Parathyroid adenoma (tissue), 2 donors: ENCODE measurements at regions not wholly inside any gene's neighbourhood (a gene's known extent, or its start where the extent isn't known, plus 50 kb on each side); places are given as distances from the start of the nearest gene placed in this dataset.

ENCODE experiments used
- H2AFZ ChIP-seq: fragments of 300-600 bp; sonication (generic); one replicate; pipeline ENCODE4 v1.7.0; 2017; ENCODE audit warnings: antibody characterized with exemption, mild to moderate bottlenecking
- H3K27ac ChIP-seq: fragments of 300-600 bp; sonication (generic); one replicate; pipeline ENCODE4 v1.7.0; 2017
- H3K27me3 ChIP-seq: fragments of 300-600 bp; sonication (generic); one replicate; pipeline ENCODE4 v1.7.0; 2017; ENCODE audit warnings: low read length; ENCODE audit not compliant: control insufficient read depth, insufficient read depth
- H3K36me3 ChIP-seq: fragments of 300-600 bp; sonication (generic); one replicate; pipeline ENCODE4 v1.7.0; 2017; ENCODE audit warnings: low read length; ENCODE audit not compliant: control insufficient read depth, insufficient read depth
- H3K4me1 ChIP-seq: fragments of 300-600 bp; sonication (generic); one replicate; pipeline ENCODE4 v1.7.0; 2017; ENCODE audit warnings: control low read depth
- H3K4me2 ChIP-seq: fragments of 300-600 bp; sonication (generic); one replicate; pipeline ENCODE4 v1.7.0; 2017; ENCODE audit warnings: low read length
- H3K4me3 ChIP-seq: fragments of 300-600 bp; sonication (generic); one replicate; pipeline ENCODE4 v1.7.0; 2017; ENCODE audit warnings: low read depth, low read length
- H3K79me2 ChIP-seq: fragments of 300-600 bp; sonication (generic); one replicate; pipeline ENCODE4 v1.7.0; 2017; ENCODE audit warnings: control low read depth
- H3K9ac ChIP-seq: fragments of 300-600 bp; sonication (generic); one replicate; pipeline ENCODE4 v1.7.0; 2017; ENCODE audit warnings: mild to moderate bottlenecking
- H3K9me3 ChIP-seq: fragments of 300-600 bp; sonication (generic); one replicate; pipeline ENCODE4 v1.7.0; 2017; ENCODE audit warnings: low read length; ENCODE audit not compliant: control insufficient read depth
- TF ChIP-seq, protein P1 (sequence below): fragments of 300-600 bp; sonication (generic); IDR thresholded peaks from one replicate; pipeline ENCODE4 v1.7.0; 2017; ENCODE audit warnings: antibody characterized with exemption, mild to moderate bottlenecking
- donor health status: primary hyperparathyroidism.

DNA sequence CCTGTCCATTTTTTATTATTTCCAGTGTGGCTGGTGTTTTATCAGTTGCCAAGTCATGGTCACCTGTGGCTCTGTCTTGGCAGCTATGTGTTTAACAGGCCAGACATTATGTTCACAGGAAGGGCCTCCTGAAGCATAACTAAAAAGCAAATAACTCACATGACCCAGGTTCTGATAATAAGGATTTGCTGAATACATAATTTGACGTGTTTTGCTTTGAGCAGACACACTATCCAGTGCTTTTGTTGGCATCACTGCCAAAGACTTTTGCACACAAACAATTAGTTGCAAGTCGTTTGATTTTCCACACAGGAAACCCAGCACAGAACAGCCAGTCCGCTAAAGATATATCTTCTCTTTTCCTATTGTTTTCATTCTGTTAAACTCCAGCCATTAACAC, 173.6 kb downstream of the ARL4A start:
- Histone ChIP-seq H3K27me3 (no peaks in the 10 kb centered on the region), H3K79me2 (no peaks in the 10 kb centered on the region), H3K36me3 (no peaks in the 10 kb centered on the region), H3K27ac (no peak overlapping the region), H3K4me1 (no peaks in the 10 kb centered on the region), H2AFZ (no peak overlapping the region), H3K9ac (no peak overlapping the region), H3K4me2 (no peak overlapping the region), H3K9me3 (no peaks in the 10 kb centered on the region), H3K4me3 (no peak overlapping the region)
- TF ChIP-seq, protein P1, sequence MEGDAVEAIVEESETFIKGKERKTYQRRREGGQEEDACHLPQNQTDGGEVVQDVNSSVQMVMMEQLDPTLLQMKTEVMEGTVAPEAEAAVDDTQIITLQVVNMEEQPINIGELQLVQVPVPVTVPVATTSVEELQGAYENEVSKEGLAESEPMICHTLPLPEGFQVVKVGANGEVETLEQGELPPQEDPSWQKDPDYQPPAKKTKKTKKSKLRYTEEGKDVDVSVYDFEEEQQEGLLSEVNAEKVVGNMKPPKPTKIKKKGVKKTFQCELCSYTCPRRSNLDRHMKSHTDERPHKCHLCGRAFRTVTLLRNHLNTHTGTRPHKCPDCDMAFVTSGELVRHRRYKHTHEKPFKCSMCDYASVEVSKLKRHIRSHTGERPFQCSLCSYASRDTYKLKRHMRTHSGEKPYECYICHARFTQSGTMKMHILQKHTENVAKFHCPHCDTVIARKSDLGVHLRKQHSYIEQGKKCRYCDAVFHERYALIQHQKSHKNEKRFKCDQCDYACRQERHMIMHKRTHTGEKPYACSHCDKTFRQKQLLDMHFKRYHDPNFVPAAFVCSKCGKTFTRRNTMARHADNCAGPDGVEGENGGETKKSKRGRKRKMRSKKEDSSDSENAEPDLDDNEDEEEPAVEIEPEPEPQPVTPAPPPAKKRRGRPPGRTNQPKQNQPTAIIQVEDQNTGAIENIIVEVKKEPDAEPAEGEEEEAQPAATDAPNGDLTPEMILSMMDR = no peak

DNA sequence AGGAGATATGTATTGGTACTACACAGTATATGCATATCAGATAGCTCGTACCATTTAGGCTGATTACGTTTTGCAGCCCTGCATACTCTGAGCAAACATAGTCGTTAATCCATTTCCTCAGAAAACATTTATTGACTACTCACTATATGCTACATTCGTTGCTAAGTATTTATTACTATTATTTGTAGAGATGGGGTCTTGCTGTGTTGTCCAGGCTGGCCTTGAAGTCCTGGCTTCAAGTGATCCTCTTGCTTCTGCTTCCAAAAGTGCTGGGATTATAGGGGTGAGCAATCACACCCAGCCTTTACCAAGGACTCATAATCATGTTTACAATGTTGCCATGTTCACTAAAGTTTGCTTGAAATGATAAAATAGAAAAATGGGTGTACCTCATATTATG, 174.7 kb downstream of the ARL4A start:
- no peaks in the 10 kb centered on the region for H3K36me3 ChIP-seq
- no peaks in the 10 kb centered on the region for H3K4me1 ChIP-seq
- no peaks in the 10 kb centered on the region for H3K79me2 ChIP-seq
- H3K27me3 ChIP-seq = no peaks in the 10 kb centered on the region
- no peak overlapping the region for H3K4me3 ChIP-seq
- H3K9me3 ChIP-seq = no peaks in the 10 kb centered on the region
- TF ChIP-seq, protein P1 = no peak
- no peak overlapping the region for H3K9ac ChIP-seq
- H3K4me2 ChIP-seq = no peak overlapping the region
- no peak overlapping the region for H2AFZ ChIP-seq
- H3K27ac ChIP-seq = no peak overlapping the region

DNA sequence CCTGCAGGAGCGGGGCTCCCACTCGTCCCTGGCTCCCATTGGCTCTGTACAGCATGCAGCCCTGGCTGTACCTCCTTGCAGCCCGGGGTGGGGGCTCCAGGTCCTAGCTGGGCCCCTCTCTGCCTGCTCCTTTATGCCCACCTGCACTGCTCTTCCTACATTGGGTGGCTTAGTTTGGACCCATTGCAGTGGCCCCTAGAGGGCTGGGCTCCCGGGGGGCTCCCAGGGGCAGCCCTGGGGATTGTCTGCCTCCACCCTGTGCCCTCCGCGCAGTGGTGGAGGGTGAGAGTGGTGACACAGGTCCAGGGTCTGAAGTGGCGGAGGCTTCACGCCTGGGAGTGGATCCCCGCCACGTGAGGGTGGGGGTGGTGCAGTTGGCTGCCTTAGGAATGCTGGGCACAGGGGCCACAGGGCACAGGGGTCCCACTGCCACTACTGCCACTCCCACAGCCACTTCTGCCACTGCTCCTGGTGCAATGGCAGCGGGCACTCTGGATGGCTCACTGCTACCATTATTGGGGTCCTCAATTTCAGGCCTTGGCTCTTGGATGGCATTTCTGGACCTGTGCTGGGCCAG, 177.1 kb downstream of the ARL4A start:
- Histone ChIP-seq H3K4me3 (no peak overlapping the region), H3K9me3 (no peaks in the 10 kb centered on the region), H3K4me2 (no peak overlapping the region), H3K79me2 (no peaks in the 10 kb centered on the region), H3K27ac (no peak overlapping the region), H3K27me3 (no peaks in the 10 kb centered on the region), H3K4me1 (no peaks in the 10 kb centered on the region), H2AFZ (no peak overlapping the region), H3K9ac (no peak overlapping the region), H3K36me3 (no peaks in the 10 kb centered on the region)
- TF ChIP-seq, protein P1 = no peak

GRCh38 chr7:12865593-12865992, 178.2 kb downstream of the ARL4A start:
- no peaks in the 10 kb centered on the region for H3K79me2 ChIP-seq
- TF ChIP-seq, protein P1 = no peak
- no peak overlapping the region for H3K9ac ChIP-seq
- H3K36me3 ChIP-seq = no peaks in the 10 kb centered on the region
- no peak overlapping the region for H3K27ac ChIP-seq
- no peak overlapping the region for H2AFZ ChIP-seq
- no peak overlapping the region for H3K4me2 ChIP-seq
- no peak overlapping the region for H3K4me3 ChIP-seq
- H3K27me3 ChIP-seq = no peaks in the 10 kb centered on the region
- H3K4me1 ChIP-seq = no peaks in the 10 kb centered on the region
- no peaks in the 10 kb centered on the region for H3K9me3 ChIP-seq

GRCh38 chr7:12866207-12866606, 178.8 kb downstream of the ARL4A start:
- no peak overlapping the region for H3K27ac ChIP-seq
- no peaks in the 10 kb centered on the region for H3K9me3 ChIP-seq
- no peak overlapping the region for H2AFZ ChIP-seq
- TF ChIP-seq, protein P1 = no peak
- no peak overlapping the region for H3K4me2 ChIP-seq
- H3K4me3 ChIP-seq = no peak overlapping the region
- H3K9ac ChIP-seq = no peak overlapping the region
- no peaks in the 10 kb centered on the region for H3K27me3 ChIP-seq
- no peaks in the 10 kb centered on the region for H3K4me1 ChIP-seq
- no peaks in the 10 kb centered on the region for H3K36me3 ChIP-seq
- no peaks in the 10 kb centered on the region for H3K79me2 ChIP-seq
